ENCODE measurements at regions not wholly inside any gene's neighbourhood (a gene's known extent, or its start where the extent isn't known, plus 50 kb on each side); places are given as distances from the start of the nearest gene placed in this dataset.

- DNase-seq: peak; percentile 39 to 77
Observed at GRCh38 chr5:124253203-124253810, 493.1 kb downstream of the ZNF608 start.

DNA sequence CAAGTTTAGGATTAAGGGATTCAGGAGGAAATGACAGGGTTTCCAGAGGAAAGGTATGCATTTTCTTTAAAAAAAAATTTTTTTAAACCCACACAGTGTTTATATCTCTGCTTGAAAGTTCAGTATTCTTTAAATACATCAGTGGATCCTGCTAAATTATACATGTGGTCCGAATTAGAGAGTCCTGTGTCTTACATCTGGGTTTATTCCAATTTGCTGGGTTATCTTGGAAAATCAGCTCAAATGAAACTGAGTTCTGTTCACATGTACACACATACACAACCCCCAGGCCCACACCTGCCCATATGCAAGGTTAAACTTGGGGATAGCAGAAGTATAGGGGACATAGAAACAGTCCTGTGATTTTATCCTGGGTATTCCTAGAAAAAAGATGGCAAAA is 493.7 kb downstream of the ZNF608 start:
- no peak for DNase-seq

- no peak for DNase-seq
Observed at GRCh38 chr5:124252191-124252638, 494.2 kb downstream of the ZNF608 start.

GRCh38 chr5:124245276-124245675 is 501.2 kb downstream of the ZNF608 start:
- no peak for DNase-seq

GRCh38 chr5:124240732-124241131 is 505.7 kb downstream of the ZNF608 start:
- DNase-seq: no peak

DNA sequence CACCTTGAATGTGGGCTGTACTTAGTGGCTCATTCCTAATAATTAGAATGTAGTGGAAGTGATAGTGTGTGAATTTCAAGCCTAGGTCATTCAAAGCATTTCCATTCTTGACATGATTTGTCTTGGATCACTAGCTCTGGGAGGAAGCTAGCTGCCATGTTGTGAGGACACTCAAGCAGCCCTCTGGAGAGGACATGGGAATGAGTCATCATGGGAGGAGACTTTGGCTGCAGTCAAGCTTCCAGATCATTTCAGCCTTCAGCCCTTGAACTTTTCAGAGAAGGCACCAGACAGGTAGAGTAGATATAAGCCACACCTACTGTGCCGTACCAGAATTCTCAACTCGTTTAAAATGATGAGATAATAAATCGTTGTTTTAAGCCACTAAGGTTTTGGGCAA is 506.9 kb downstream of the ZNF608 start:
- no peak for DNase-seq

DNA sequence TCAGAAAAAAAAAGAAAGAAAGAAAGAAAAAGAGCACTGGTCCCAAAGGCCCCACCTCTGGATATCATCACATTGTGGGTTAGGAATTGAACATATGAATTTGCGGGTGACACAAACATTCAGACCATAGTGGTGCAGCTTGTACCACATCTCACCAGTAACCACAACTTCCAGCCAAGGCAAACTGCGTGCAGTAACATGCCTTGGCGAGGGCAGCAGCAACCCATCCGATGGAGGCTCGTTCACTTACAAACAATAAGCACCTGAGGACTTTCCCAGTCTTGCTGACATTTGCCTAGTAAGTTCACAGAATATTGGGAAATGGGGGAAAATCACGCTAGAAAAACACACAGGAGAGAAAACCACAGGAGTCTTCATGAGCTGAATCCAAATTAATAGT is 508.1 kb downstream of the ZNF608 start:
- no peak for DNase-seq

DNA sequence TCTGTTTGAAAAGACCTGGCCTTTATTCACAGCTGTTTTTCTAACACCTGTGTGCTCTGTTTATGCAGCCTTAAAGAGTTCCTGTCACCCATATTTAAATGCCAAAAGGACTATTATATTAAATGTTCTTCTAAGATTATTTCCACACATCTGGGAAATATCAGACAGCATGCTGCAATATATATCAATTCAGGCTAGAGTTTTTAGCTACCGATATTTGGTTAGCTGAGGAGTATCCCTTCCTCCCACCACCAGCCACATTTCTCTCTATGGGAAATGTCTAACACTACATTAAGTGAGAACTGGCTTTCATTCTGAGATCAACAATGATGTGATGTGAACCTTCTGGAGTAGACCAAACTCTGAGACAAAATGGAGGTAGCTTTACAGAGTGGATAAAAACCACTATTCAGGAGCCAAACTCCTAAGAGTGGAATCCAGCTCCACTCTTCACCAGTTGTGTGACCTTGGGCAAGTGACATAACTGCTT is 509.2 kb downstream of the ZNF608 start:
- DNase-seq: no peak

GRCh38 chr5:124236361-124237205 is 509.9 kb downstream of the ZNF608 start:
- peak in 1 of 2 donors; percentile 43 for DNase-seq

GRCh38 chr5:124235576-124235975 is 510.9 kb downstream of the ZNF608 start:
- peak; percentile 58 to 73 for DNase-seq

DNA sequence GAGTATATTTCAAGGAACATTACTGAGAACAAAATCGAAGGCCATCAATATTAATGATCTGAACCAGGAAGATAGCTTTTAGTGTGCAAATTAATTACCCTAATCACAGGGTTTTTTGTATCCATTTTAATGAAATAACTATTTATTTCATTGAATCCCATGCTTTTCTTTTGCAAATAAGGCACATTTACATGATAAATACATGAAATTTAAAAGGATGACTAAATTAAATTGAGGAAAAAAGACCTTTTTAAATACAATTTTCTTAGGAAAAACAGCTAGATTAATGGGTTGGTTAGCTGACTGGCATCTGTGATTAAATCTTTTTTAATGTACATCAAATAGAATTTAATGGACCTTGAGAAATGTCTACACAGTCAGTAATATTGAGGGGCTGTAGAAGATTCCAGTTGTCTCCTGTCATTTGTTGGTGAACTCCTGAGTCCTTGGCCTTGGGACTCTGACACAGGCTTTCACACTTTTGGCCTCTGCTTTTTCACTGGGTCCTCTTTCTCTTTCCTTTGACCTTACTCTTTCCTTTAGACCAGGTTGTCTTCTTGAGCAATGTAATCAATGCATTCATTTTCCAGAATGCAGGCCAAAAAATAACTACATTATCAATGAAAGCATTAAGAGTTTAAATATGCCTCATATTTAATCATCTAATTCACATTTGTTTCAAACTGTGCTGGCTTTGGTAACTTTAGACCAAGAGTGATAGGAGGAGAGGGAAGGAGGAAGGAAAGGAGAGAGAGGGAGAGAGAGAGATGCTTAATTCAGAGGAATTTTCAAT is 511.5 kb downstream of the ZNF608 start:
- DNase-seq: peak in 1 of 2 donors; percentile 22

DNA sequence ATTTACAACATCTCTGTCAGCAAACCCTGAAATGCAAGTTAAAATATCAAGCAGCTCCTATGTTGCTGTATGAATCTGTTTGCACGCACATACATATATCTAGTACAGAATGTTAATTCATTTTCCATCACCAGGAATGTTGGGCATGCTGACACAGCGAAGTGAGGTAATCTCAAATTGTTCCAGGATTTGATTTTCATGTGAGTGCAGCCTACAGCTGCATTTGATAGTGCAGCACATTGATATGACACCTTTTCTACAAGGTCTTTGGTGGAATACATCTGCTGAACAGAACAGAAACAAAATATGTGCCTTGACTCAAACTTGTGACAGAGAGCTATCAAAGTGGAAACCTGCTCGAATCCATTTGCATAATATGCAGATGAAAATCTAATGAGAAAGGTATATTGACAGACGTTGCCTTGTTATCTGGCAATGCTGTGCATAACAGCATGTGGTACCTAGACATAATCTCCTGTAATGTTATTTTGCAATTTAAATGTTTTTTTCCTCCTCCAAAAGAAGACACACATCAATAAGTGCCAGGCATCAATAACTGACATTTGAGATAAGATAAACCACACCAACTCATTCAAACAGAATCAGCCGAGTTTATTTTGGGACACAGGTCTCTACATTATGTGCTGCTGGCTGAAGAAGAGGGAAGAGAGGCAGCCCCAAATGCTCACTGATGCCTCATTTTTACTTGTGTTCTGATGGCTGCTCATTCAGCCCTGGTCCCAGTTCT is 512.2 kb downstream of the ZNF608 start:
- no peak for DNase-seq

DNA sequence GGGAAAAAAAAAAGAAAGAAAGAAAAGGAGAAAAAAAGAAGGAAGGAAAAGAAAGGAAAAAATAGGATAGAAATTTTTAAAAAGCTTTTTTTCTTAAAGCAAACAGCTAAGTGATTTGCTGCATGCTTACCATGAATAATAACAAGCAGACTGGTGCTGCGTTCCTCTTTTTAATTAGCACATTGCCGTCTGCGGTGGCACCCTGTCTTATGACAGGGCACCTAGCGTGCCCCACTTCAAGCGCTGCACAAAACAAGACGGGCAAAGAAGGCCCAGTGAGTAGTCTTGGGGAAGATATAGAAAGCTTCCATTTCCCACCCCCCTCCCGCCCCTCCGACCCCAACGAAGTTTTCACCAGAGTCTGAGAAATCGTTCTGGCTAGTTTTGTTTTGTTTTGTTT is 513.9 kb downstream of the ZNF608 start:
- no peak for DNase-seq

- no peak for DNase-seq
Observed at GRCh38 chr5:124231802-124232201, 514.6 kb downstream of the ZNF608 start.

DNA sequence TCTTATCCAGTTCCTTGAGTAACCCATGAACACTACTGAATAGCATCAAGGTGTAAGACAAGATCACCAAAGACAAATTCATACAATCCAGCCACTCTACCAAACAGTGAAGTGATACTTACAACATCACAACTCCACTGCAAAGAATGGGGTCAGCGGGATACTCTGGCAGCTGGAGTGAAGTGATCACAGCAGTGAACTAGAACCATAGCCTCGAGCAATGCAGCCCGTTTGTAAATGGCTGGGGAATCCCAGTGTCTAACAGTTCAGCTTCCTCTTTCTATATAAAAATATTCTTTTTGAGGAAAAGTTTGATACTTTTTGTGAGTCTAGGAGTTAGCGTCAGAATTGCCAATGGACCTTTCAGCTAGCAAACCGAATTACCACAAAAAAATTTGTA is 515.2 kb downstream of the ZNF608 start:
- no peak for DNase-seq

DNA sequence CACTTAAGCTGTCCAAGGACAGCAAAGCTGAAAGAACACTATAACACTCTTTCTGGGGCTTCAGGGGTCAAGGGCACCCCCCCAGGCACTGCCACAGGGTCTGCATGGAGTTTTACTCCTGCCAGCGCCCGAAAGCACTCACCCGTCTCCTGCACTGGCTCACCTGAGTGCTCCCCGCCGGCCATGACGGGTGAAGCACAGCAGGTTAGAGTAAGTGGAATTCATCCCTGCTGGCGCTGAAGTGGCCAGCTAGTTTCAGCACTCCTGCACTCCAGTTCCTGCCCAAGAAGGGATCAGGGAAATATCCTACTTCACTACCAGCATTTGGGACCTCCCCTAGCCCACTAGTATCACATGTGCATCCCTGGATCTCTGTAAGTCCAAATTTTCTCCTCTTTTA is 516.0 kb downstream of the ZNF608 start:
- DNase-seq: no peak

DNA sequence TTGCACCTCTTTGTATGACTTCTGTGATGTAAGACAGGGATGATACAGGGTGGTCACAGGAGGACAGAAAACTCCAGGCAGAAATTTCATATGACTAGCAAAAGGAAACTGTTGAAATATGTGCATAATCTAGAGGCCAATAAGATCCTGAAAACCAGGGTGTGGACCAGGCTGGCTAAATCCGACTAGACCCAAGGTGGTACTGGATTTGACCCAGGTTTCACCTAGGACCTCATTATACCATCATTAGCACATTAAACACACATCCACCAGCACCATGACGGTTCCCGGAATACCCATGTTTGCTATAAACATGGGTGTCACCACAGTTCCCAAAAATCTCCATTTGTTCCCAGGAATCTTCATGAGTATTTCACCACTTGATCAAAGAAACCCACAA is 517.1 kb downstream of the ZNF608 start:
- DNase-seq: no peak

DNA sequence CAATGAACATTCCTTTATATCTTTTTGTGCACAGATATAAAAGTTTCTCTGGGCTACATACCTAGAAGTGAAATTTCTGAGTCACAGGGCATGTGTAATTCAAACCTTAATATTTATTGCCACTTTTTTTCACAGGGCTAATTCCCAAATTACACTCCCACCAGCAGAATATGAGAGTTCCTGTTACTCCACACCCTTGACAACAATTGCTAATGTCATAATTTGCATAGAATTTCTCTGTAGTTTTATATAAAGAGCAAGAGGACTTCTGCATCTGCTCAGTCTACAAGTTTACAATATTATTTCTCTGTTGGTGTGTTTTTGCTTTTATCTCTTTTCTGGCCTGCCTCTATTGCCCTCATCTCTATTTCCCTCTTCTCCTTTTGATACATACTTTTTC is 518.5 kb downstream of the ZNF608 start:
- DNase-seq: no peak

DNA sequence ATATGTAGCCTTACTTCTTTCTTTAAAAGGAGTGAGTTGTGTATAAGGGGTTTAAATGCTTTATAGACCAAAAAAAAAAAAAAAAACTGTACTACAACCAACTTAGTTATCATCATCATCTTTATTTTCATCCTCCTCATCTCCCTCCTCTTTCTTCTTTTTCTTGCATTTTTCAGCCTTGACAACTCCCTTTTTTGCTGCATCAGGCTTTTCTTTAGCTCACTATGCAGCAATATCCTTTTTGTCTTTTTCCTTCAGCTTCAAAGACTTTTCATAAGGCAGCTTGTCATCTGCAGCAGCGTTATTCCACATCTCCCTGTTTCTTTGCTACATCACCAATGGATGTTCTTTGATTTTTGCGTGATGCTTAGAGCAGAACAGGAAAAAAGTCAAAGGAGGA is 526.0 kb downstream of the ZNF608 start:
- DNase-seq: no peak

GRCh38 chr5:124212934-124213333 is 533.5 kb downstream of the ZNF608 start:
- DNase-seq: no peak

DNA sequence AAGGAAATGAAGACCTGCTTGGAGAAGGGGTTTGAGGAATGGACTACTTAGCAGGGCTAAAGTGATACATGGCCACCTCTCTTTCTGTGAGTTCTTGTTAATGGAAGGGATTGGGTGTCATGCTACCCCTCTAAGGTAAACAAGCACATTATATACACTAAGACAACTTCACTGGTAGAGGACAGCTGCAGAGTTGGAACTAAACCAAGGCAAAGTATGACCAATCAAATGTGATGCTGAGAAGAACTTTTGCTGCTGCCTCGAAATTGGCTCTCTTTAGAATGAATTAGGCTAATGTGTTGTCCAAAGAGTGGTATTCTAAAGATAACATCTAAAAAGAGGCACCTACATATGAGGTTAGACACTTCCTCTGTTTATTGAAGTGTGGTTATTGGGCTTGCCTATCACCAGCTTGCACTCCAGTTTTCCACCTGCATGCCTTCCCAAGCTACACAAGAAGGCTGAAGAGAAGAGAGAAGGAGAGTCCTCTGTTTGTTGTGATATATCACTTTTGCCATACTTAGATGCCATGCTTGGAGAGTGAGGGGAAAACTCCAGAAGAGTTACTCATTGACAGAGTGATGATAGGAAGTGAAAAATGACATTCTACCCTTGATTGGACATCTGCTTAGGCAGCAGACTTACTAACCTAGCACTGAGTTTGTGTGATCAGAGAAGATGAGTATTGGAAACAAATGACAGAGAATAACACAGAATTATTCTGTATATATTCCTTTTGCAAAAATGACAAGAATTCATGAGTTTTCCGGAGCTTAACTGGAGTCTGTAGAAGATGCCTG is 536.1 kb downstream of the ZNF608 start:
- DNase-seq: no peak

- no peak for DNase-seq
Observed at GRCh38 chr5:124207118-124207517, 539.3 kb downstream of the ZNF608 start.
